ENCODE measurements at regions not wholly inside any gene's neighbourhood (a gene's known extent, or its start where the extent isn't known, plus 50 kb on each side); places are given as distances from the start of the nearest gene placed in this dataset.

DNA sequence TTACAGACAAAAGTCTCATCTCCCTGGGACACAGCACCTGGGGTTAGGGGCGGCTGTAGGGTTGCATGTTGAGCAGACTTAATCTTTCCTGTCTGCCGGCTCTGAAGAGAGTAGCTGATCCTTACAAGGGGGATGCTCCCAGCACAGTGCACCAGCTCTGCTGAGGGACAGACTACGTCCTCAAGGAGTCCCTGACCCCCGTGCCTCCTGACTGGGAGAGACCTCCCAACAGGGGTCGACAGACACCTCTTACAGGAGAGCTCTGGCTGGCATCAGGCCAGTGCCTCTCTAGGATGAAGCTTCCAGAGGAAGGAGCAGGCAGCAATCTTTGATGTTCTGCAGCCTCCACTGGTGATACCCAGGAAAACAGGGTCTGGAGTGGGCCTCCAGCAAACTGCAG is 506.0 kb upstream of the FMR1 start:
- DNase-seq: no peak

DNA sequence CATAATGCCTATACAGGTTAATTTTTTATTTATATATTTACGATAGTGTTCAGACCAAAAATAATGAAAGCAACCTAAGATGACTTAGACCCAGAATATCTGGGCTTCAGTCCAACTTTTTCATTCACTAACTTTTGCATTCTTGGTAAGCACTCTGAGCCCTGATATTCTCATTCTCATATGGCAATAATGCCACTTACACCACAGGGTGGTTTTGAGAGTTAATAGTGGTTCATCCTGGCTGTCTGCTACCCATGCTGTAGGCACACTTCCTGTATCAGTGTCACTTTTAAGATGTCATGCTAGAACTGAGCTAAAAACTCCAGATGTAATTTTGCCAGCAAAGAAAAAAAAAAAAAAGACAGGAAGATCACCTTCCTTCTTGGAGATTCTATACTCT is 508.7 kb upstream of the FMR1 start:
- DNase-seq: peak; percentile 3

DNA sequence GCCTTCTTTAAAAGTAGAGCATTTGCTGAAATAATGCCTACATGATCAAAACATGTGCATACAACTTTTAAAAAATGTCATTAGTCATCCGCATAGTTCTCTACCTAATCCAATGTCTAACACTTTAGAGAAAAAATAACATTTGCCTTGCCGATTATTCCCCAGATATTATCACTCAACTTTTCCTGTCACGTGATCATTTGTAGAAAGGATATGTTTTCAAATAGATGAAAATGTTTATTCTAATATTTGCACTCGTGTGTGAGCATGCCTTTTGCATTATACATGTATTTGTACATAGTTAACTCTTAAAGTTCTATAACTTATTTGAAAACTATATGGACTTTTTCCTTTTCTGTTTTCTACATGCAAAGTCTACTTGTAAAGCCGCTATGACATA is 533.0 kb upstream of the FMR1 start:
- no peak for DNase-seq

DNA sequence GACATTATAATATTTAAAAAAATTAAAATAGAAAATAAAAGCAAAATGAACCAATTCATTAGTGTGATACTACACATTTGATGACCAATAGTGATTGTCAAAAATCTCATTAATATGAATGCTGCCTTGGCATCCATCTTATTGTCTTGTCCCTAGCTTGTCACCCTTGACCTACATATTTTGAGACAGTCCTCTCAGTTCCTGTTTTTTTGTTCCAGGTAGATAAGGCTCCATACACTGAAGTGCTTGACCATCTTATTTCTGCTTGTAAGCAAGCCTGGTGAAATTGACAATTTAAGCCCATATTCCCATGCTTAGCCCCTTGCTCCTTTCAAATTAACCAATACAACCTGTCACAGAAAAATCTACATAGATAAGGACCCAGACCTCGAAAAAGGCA is 534.0 kb upstream of the FMR1 start:
- peak; percentile 57 for DNase-seq

DNA sequence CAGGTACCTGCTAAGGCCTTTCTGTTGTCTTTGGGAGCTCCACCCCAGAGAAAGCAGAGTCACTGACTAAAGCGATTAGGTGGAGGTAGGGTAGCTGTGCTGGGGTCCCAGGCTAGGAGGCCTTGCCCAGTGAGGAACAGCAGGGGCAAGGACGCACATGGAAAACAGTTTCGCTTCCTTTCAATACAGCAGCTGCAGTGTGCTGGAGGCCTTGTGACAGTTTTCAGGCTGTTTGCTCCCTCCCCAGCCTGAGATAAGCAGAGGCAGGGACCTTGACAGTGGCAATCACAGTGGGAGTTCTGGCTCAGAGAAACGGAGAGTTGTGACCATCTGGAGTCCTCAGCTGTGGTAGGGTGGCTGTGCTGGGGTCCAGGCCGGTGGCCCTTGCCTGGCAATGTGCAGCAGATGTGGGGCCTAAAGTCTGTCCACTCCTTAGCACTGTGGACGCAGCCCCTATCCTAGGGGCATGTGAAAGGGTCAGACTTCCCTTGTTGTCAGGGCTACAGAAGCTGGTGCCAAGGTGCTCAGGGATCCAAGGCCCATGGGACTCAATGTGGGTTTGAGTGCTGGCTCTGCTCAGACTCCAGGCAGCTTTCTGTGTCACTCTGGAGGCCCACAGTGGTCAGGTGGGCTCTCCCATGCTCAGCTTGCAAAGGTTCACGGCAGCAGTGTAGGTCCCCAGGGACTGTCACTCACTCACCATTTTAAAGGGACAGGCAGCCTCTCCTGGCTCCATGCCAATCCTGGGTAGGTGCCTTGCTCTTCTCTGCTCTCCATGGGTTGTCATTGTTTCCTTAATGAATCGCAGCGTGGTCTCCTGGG is 534.9 kb upstream of the FMR1 start:
- DNase-seq: peak; percentile 66

DNA sequence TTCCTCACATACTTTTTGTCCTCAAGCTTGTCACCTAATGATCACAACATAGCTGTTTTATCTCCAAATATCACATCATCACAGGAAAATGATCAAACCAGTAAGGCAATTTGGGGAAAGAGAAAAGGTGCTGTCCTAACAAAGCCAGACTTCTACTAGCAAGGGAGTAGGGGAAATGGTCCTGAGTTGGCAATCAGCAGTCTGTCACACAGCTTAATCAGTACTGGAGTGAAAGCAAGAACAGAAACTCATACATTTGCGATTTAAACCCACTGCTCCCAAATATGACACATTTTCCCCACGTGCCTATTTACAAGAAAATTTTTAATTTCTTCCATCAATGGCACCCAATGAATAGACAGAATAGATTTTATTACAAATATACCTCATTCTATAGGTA is 546.8 kb upstream of the FMR1 start:
- no peak for DNase-seq

DNA sequence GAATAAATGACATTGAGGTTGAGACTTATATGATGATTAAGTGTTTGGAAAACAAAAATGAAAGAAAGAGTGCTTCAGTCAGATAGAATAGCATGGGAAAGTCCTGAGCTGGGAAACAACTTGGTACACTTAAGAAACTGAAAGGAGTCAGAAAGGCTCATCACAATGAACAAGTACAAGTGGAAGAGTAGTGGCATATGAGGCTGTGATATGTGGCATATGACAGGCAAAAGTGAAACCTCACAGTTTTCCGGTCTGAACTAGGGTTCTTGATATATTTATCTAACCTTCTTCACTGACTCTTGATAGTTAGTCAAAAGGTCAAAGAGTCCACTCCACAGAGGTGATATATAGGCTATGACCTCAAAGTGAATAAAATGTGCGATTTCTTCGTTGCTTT is 537.1 kb upstream of the CXorf51A start:
- peak; percentile 7 for DNase-seq

DNA sequence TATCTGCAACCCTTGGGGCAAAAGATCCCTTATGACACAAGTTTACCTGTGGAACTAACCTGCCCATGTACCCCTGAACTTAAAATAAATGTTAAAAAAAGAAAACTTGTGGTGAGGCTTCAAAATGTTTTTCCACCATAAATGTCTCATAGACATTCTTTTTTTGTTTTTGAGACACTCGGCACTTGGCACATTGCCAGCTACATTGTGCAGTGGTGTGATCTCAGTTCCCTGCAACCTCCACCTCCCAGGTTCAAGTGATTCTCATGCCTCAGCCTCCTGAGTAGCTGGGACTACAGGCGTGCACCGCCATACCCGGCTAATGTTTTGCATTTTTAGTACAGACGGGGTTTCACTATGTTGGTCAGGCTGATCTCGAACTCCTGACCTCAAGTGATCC is 528.9 kb upstream of the CXorf51A start:
- DNase-seq: no peak

DNA sequence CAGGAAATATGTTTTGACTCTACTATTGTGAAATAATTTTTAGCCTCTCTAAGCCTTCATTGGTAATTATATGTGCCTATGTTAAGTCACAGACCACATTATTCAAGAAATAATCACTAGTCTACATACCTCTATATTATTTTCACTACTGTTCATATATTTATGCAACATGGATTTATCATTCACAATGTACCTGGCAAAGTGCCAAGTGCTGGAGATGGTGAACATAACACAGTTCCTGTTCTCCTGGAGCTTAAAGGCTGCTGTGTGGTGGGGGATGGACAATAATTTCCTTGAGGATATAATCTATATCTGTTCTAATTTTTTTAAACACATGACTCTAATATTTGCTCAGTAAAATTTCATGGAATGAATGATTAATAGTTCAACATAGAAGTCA is 527.7 kb upstream of the CXorf51A start:
- DNase-seq: no peak

DNA sequence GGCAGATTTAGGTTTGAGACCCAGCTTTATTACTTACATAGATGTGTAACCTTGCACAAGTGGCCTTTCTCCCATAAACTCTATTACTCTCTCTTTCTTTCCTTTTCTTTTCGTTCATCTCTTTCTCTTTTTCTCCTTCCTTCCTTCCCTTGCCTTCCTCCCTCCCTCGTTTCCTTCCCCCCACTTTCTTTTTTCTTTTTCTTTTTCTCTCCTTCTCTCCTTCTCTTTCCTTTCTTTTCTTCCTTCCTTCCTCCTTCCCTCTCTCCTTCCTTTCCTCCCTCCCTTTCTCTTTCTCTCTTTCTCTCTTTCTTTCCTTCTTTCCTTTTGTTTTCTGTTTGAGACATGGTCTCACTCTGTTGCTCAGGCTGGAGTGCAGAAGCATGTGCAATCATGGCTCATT is 526.4 kb upstream of the CXorf51A start:
- no peak for DNase-seq

DNA sequence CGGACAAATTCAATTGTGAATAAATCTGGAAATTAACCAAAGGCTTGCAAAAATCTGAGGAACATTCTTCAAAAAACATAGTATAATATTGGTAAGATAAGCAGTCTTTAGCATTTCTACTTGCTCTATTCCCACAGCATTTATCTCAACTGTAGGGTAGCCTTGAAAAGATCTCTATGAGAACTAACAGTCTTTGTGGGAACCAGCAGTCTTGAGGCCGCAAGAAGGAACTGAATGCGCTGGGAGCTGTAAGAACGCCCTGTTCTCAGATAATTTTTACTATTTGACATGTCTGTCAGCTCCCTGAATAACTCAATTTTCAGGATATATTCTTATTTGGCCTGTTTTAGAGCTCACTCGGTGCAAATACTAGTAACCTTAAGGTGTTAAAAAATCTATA is 519.3 kb upstream of the CXorf51A start:
- no peak for DNase-seq

DNA sequence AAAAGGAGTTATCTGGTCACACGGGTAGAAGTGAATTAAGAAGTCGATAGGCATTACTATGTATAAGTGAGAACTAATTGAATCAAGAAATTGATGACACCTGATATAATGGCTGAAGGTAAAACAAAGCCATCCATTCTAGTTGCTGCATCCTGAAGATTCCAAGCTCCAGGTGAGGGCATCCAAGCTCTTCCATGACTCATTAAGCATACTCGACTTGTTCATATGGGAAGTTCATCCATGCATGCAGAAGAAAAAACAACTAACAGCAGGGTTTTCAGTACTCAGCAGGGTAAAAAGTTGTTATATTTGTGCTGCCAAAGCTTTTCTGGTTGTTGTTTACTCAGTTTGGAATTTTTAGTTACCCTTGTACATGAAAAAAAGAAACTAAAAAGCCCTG is 508.0 kb upstream of the CXorf51A start:
- DNase-seq: no peak

DNA sequence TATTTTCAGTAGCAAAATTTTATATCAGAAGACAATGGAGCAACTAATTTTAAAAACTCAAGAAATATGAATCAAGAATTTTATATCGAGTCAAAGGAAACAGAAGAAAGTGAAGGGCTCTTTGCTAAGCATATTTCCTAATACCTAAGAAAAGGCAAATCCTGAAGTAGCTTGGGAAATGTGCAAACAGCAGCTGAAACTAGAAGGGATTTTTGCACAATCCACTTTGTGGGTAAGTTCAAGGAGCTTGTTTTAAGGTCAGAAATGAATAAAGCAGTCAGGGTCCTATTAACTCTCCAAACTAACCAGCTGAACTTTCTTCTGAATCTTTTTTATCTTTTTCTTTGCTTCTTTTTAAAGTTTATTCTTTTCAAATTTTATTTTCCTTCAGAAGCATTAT is 500.9 kb upstream of the CXorf51A start:
- DNase-seq: no peak
